RPMI7951 (cell line): ENCODE measurements at regions not wholly inside any gene's neighbourhood (a gene's known extent, or its start where the extent isn't known, plus 50 kb on each side); places are given as distances from the start of the nearest gene placed in this dataset.

ENCODE experiments used
- DNase-seq: peaks from one replicate; pipeline ENCODE4 v3.0.0-alpha.2; 2012; ENCODE audit warnings: low read depth

DNA sequence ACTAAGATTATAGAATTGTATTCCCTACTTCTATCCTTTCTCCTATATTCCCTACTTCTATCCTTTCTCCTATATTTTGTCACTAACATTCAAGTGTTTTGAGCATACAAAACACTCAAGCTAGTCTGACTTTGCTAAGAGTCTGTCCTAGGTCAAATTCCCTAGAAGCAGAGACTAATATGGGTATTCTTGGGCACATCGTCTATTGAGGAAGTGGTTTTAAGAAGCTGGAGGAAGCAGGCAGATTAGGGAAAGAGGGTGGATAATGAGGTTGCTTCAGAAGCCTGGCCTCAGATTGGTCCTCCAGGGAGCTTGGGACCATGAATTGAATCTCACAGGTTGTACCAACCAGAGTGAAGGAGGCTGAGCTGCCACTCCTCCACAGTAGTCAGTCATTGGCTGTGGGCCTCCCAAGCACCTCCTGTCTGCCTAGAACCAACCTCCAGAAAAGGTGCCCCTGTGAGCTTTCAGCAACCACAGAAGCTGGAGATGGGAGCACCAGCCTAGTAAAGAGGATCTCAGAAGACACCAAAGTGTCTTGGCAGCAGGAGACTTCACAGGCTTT lies 295.9 kb upstream of the PHF14 start:
- DNase-seq: no peak

DNA sequence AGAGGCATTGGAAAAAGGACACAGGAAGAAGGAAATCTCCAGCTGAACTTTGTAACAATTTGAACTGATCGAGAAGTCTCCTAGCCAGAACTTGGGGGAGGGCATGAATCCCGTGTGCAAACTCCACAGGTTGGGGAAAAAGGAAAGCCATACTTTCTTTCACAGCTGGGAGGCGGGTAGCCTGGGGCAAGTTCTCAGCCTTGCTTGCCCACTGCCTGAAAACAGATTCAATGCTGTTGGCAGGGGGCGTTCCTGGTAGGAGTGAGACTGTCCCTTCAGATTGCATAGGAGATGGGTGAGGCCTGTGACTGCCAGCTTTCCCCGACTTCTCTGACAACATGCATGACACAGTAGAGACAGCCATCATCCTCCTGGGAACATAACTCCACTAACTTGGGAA lies 289.1 kb upstream of the PHF14 start:
- no peak for DNase-seq

DNA sequence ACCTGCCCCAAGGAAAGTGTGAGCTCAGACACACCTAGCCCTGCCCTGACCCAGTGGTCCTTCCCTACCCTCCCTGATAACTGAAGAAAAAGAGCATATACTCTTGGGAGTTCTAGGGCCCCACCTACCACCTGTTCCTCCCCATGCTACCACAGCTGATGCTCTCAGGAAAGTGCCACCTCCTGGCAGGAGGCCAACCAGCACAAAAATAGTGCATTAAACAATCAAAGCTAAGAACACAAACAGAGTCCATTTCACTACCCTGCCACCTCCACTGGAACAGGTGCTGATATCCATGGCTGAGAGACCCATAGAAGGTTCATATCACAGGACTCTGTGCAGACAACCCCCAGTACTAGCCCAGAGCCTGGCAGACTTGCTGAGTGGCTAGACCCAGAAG lies 288.6 kb upstream of the PHF14 start:
- no peak for DNase-seq

DNA sequence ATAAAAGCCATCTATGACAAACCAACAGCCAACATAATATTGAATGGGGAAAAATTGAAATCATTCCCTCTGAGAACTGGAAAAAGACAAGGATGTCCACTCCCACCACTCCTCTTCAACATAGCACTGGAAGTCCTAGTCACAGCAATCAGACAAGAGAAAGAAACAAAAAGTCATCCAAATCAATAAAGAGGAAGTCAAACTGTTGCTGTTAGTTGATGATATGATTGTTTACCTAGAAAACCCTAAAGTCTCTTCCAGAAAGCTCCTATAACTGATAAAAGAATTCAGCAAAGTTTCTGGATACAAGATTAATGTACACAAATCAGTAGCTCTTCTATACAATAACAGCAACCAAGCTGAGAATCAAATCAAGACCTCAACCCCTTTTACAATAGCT lies 285.1 kb upstream of the PHF14 start:
- no peak for DNase-seq

DNA sequence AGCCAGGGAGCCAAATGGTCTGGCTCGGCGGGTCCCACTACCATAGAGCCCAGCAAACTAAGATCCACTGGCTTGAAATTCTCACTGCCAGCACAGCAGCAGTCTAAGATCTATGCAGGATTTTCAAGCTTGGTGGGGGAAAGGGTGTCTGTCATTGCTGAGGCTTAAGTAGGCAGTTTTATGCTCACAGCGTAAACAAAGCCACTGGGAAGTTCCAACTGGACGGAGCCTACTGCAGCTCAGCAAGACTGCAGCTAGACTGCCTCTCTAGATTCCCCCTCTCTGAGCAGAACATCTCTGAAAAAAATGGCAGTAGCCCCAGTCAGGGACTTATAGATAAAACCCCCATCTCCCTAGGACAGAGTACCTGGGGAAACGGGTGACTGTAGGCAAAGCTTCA lies 277.6 kb upstream of the PHF14 start:
- DNase-seq: no peak

DNA sequence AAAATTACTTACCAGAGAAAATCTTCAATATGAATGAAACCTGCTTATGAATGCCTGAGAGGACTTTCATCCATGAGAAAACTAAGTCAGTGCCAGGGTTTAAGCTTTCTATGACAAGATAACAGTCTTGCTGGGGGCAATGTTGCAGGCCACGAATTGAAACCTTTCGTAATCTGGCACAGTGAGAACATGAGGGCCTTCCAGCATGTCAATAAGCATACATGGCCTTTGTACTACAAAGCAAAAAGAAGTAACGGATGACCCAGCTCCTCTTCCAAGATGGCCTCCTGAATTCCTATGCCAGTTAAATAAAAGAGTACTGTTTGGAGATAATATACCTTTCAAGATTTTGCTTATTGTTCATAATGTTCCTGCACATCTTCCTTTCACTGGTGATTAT lies 270.6 kb upstream of the PHF14 start:
- DNase-seq: no peak

DNA sequence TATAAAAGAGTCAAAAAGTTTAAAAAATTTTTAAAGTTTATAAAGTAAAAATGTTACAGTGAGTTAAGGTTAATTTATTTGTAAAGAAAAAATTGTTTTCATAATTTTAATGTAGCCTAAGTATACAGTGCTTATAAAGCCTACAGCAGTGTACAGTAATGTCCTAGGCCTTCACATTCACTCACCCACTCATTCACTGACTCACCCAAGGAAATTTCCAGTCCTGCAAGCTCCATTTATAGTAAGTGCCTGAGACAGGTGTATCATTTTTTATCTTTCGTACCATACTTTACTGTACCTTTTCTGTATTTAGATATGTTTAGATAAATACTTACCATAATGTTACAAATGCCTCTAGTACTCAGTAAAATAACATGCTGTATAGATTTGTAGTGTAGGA lies 269.7 kb upstream of the PHF14 start:
- no peak for DNase-seq

DNA sequence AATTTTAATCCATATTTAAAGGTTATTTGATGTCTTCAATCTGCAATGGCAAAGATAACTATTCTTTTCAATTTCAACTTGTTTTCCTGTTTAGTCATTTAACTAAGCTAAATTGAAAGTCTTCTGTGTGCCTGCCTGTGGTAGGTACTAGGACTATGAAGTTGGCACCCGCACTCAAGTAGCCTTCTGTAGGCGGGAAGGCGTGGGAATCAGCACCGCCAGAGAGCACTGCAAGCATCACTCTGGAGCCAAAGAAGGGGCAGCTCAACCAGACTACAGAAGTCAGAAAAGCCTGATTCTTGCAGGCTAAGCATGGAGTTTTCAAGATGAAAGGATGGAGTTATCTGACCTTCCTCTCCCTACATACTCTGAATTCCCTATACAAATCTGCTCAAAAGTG lies 269.0 kb upstream of the PHF14 start:
- no peak for DNase-seq

DNA sequence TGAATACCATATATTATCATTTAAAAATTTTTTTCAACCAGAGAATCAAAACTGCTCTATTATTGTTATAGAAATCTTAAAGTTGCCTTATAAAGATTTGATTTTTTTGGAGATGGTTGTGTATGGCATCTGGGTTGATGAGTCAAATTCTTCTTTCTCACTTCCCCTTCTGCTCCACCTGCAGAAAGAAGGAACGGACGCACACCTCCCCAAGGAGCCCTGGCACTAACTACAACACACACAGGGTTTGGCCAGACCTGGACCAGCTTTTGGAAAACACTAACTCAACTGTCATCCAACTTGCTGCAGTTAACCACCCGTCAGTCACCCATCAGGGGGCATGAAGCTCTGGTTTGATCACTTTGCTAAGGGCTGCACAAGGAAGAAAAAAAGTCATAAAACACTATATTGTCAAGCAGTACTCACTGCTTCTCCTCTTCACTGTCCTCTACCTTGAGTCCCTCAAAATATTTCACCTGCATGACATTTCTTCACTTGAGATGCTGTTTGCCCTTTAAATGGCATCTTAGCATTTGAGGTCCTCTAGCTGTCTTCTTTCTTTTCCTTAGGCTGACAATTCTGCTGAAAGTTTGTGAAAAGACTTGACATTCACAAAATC lies 266.7 kb upstream of the PHF14 start:
- DNase-seq: no peak

DNA sequence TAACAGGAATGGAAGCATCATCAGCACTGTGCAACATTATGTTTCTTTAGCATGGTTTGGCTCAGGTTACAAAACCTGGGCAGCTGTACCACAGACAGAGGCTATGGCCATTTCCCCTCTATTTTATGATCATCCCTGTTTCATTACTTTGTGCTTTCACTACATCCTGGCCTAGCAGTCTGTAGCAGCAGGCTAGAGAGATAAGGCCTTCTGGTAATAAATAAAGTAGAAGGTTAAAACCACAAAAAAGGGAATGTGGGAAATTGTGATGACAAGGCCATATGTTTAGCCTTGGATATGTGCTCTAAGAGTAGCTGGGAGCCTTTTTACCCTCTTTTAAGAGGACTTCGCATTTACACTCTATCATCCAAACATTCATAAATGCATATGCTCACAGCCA lies 266.2 kb upstream of the PHF14 start:
- DNase-seq: no peak

DNA sequence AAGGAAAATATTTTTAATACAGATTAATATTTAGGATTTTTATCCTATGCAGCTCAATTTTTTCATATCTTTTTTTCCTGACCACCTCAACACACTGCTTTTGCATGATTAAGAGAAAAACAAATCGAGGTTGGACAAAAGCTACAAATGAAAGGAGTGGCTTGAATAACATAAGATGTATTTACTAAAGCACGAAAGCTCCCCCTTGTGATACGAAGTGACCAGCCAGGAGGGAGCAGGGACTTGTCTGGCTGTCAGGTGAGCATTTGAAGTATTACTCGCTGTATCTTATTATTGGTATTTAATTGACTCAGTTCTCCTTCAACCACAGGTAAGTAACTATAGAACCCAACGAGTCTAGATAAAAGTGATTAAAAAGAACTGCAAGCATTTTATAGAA lies 265.2 kb upstream of the PHF14 start:
- no peak for DNase-seq

DNA sequence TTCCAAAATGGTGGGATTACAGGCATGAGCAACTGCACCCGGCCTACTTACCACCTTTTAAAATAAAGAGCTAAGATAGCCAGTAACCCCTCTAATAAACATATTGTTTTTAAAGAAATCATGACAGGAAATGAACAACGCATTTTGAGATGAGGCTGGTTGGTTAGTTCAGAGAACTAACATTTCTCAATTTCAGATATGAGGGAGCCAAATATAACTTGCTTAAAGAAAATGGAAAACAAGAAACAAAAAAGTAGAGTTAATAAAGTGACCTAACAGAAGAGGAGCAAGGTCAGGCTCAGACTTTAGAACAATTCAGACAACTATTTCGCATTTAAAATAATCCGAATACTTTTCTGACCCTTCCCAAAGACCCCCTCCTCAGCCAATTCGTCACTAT lies 254.9 kb upstream of the PHF14 start:
- no peak for DNase-seq

DNA sequence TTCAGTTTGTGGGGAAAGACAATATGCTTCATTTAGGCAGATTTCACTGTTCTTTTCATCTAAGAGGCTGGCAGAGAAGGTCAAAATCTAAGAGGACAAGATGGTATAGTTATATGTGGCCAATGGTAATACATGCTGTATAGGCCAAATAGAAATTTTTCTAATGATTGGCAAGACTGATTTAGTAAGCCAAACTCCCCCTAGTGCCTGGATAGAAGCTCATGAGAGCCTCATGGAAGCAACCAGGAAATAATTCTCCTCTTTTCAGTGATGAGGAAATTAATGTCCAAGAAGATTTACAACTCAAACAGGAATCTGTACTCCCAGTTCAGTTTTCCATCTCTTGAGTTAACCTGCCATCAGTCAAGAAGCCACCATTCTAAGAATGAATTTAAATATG lies 253.6 kb upstream of the PHF14 start:
- no peak for DNase-seq

DNA sequence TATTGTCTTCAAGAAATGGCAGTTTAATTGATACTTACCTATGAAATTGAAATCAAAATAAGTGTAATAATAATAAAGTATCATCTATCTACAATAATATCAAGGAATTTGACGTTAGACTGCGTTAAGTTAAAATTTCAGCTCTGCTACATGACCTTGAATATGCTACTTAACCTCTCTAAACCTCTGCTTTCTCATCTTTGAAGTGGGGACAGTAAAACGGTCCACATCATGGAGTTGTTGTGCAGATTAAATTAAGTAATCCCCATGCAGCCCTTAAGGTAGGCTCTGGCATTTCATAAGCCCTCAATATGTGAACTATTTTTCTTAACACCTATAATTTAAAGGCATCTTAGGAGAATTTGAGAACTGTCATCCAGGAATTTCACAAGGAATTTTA lies 252.4 kb upstream of the PHF14 start:
- DNase-seq: no peak

DNA sequence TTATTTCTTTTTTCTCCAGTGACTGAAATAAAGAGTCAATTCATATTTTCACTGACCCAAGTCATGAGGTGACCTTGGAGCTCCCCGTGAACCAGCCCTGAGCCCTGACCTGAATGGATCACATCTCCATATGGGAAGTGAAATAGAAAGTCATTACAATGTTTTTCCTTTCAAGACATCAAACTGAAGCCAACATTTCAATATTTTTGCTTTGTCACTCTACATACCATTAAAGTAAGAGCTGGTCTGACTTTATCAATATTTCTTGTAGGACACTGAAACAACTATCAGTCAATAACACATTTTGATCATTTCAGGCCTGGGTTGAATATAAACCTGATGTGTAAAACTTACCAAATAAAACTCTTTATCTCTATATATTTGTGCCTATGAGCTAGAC lies 249.8 kb upstream of the PHF14 start:
- DNase-seq: no peak

DNA sequence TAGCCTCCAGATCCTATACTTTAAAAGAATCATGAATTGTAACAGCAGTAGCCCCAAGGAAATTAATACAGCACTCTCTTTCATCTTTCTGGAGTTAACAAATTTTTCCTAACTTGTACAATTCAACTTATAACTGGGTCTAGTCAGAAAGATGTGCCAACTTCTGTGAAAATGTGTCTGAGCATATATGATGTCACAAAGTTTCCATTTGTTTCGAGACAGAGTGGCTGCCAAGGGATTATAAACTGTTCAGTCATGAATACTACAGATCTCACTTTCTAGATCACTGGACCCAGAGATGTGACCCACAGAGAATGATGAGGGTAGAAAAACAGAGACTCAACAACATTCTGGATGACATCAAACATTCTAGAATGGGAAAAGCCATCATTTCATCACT lies 249.2 kb upstream of the PHF14 start:
- no peak for DNase-seq

DNA sequence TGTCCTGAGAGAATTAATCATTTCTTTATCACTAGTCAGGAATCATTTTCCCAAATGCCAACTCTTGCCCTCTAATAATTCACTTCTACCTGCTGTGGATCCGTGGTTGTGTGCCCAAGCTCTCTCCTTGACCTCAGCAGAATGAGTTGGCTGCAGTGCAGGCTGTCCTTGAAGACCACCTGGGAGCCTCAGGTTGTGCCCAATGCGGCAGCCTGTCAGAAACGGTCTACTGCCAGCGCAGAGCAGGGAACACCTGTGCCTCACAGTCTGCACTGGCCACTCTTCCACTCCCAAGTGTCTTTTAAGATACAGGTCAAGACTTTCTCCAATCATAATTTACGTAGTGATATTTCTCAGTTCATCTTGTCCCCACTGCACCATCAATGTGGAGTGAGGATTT lies 246.0 kb upstream of the PHF14 start:
- no peak for DNase-seq

DNA sequence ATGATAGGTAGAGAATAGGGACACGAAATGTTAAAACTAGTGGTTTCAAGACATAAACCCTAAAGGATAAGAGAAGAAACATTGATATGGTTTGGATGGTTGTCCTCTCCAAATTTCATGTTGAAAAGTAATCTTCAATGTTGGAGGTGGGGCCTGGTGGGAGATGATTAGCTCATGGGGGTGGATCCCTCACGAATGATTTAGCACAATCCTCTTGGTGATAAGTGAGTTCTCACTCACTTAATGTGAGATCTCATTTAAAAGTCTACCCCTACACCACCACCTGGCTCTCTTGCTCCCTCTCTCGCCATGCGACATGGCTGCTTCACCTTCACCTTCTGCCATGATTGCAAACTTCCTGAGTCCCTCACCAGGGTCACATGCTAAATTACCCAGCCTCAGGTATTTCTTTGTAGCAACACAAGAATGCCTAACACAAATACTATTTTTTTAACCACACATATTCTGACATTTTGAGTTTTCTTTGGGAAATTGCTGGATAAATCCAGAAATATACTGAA lies 242.4 kb upstream of the PHF14 start:
- DNase-seq: no peak

DNA sequence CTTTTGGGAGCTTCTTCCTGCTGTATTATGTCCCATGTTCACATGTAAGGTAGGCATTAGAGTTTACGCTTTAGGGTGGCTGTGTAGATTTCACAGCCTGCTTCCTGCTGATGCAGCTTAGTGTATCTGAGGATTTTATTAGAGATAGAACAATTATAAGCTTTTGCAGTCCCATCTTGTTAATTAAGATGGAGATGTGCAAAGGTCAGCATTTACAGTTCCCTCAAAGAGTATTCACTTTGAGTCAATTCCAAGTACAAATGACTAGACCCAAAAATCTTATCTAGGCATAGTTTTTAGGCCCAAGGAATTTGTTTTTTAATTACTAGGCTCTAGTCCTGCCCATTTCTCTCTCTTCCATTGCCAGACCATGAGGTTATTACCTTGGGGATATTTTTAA lies 239.9 kb upstream of the PHF14 start:
- DNase-seq: no peak

DNA sequence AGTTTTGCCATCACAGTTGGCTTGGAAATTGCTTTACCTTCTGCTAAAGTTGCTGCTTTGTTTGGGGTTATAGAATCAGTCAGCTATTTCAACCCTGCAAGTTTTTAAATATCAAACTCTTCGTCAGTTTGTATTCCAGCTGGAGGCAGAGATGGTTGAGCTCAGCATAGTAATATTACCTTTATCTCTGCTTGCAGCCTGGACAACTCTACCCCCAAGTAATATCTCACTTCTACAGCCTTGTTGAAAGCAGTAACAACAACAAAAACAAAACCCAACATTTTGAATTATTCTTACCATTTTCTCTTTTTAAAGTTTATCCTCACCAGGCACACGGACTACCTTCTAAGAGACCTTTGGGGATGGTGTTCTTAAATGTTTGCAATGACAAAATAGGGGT lies 239.1 kb upstream of the PHF14 start:
- no peak for DNase-seq

DNA sequence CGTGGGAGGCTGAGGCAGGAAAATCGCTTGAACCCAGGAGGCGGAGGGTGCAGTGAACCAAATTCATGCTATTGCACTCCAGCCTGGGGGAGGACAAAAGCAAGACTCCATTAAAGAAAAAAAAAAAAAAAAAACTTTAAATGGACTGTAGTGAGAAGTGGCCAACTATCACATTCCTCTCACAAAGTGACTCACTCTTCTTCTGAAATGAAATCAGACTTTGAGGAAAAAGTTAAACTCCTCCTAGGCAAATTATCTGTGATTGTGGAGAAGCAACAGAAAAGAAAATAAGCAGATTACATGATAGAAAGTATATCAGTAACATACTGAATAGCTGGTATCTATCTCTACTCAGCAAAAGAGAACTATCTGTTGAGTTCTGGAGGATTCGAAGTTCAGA lies 234.3 kb upstream of the PHF14 start:
- DNase-seq: no peak

DNA sequence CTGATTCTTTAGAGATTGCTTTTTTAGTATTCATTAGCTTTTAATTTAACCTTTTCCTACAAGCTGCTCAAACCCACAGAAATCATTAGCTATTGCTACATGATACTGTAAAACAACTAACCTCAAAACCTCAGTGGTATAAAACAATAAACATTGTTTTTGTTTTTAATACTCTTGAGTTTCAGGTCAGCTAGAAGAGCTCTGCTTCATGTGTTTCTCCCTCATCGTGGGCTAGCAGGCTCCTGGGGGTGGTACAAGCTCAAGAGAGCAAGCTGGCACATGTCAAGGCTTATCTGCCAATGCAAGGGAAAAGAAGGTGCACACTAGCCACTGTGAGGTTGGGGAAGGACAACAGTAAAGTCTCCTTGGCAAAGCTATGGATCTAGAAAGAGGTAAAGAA lies 232.9 kb upstream of the PHF14 start:
- no peak for DNase-seq

DNA sequence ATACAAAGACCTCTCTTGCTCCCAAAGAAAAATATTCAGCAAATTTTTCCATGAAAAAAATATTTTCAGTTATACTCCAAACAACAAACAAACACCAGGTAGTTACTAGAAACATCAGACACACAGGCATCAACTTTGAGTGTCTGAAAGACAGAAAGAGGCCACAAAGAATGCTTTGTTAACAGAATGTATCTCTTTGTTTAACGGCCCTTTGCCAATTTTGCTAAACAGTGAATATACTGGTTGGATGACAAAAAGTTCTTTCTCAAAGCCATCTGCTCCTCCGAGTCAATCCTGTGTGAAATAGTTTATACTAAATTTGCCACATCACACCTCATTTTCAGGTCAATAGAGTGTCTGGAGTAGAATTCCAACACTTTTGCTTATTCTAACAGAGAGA lies 216.7 kb upstream of the PHF14 start:
- DNase-seq: no peak

DNA sequence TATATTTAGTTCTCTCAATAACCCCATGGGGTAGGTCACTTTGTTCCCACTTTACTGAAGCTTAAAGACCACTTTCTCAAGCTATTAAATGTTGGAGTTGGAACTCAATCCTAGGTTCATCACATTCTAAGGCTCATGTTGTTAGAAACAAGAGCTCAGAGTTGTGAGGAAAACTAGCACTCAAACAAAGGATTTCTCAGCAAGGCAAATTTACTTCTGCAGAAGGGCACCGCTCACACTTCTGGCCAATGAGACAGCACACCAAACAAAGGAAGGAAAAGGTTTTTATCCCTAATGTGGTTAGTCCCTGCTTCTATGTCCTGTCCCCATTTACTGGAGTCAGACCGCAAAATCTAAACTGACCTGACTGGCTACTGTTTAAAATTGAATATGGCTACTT lies 214.6 kb upstream of the PHF14 start:
- no peak for DNase-seq
